HG03280 (cell line): ENCODE measurements at regions not wholly inside any gene's neighbourhood (a gene's known extent, or its start where the extent isn't known, plus 50 kb on each side); places are given as distances from the start of the nearest gene placed in this dataset.

ENCODE experiments used
- ATAC-seq: cut with Tn5 transposase; IDR thresholded peaks from one replicate; pipeline ENCODE4 v1.9.1; 2021; ENCODE audit warnings: mild to moderate bottlenecking, moderate library complexity; ENCODE audit not compliant: unreplicated experiment

- ATAC-seq: no peak
These were observed 603.7 kb upstream of the CFAP20DC start for GRCh38 chr3:59653405-59654122.

- no peak for ATAC-seq
These were observed 594.9 kb upstream of the CFAP20DC start for GRCh38 chr3:59644479-59645402.

- ATAC-seq: no peak
These were observed 591.5 kb upstream of the CFAP20DC start for GRCh38 chr3:59641169-59641899.

- ATAC-seq: no peak
These were observed 583.1 kb upstream of the CFAP20DC start for GRCh38 chr3:59632760-59633573.

GRCh38 chr3:59631482-59631881 is 581.7 kb upstream of the CFAP20DC start:
- ATAC-seq: no peak

GRCh38 chr3:59621037-59621436 is 571.2 kb upstream of the CFAP20DC start:
- ATAC-seq: no peak

GRCh38 chr3:59620325-59620724 is 570.5 kb upstream of the CFAP20DC start:
- no peak for ATAC-seq

GRCh38 chr3:59612444-59612715 is 562.6 kb upstream of the CFAP20DC start:
- no peak for ATAC-seq

GRCh38 chr3:59611649-59612443 is 562.0 kb upstream of the CFAP20DC start:
- ATAC-seq: no peak

- ATAC-seq: no peak
These were observed 560.0 kb upstream of the CFAP20DC start for GRCh38 chr3:59609657-59610348.

- ATAC-seq: no peak
These were observed 558.5 kb upstream of the CFAP20DC start for GRCh38 chr3:59608356-59608755.

GRCh38 chr3:59607656-59608055 is 557.8 kb upstream of the CFAP20DC start:
- no peak for ATAC-seq

- ATAC-seq: no peak
These were observed 556.9 kb upstream of the CFAP20DC start for GRCh38 chr3:59606638-59607266.

- ATAC-seq: no peak
These were observed 556.2 kb upstream of the CFAP20DC start for GRCh38 chr3:59605944-59606534.

- no peak for ATAC-seq
These were observed 555.5 kb upstream of the CFAP20DC start for GRCh38 chr3:59605318-59605717.

GRCh38 chr3:59601486-59601885 is 551.7 kb upstream of the CFAP20DC start:
- ATAC-seq: no peak

GRCh38 chr3:59600631-59601030 is 550.8 kb upstream of the CFAP20DC start:
- ATAC-seq: no peak

GRCh38 chr3:59596741-59597140 is 546.9 kb upstream of the CFAP20DC start:
- ATAC-seq: no peak

GRCh38 chr3:59595830-59596229 is 546.0 kb upstream of the CFAP20DC start:
- ATAC-seq: no peak
